Skeletal muscle tissue (tissue), 3 donors: ENCODE measurements at regions not wholly inside any gene's neighbourhood (a gene's known extent, or its start where the extent isn't known, plus 50 kb on each side); places are given as distances from the start of the nearest gene placed in this dataset.
"Not testable (repeated sequence)": the region's sequence is repeated elsewhere in the genome, so short reads cannot be mapped to it uniquely, and the experiment has no call there.

Experiments
- H3K27ac ChIP-seq: one replicate; pipeline ENCODE4 v1.7.0; 2013; ENCODE audit warnings: mild to moderate bottlenecking, low read depth, low read length, inconsistent platforms
- H3K27me3 ChIP-seq, 3 donors: one replicate each; pipeline ENCODE4 v1.7.0; 2013; ENCODE audit warnings: low read length in 3 of 3; ENCODE audit not compliant: control insufficient read depth in 3 of 3, insufficient read depth in 3 of 3
- H3K36me3 ChIP-seq, 3 donors: one replicate each; pipeline ENCODE4 v1.7.0; 2013; ENCODE audit warnings: low read length in 3 of 3; ENCODE audit not compliant: control insufficient read depth in 3 of 3, insufficient read depth in 3 of 3
- H3K4me1 ChIP-seq, 3 donors: one replicate each; pipeline ENCODE4 v1.7.0; 2013; ENCODE audit warnings: low read length in 3 of 3, mild to moderate bottlenecking in 3 of 3; ENCODE audit not compliant: control insufficient read depth in 3 of 3, insufficient read depth in 3 of 3
- H3K4me3 ChIP-seq, 3 donors: one replicate each; pipeline ENCODE4 v1.7.0; 2013; ENCODE audit warnings: low read length in 3 of 3
- H3K9ac ChIP-seq, 3 donors: one replicate each; pipeline ENCODE4 v1.7.0; 2013; ENCODE audit warnings: low read length in 3 of 3, mild to moderate bottlenecking in 3 of 3, moderate library complexity in 2 of 3, low read depth in 1 of 3
- H3K9me3 ChIP-seq, 3 donors: one replicate each; pipeline ENCODE4 v1.7.0; 2013; ENCODE audit warnings: low read length in 3 of 3; ENCODE audit not compliant: control insufficient read depth in 3 of 3
- donor health status: Osteomylitis.

- Histone ChIP-seq H3K27ac (no peak overlapping the region), H3K9me3 (no peaks in the 10 kb centered on the region), H3K27me3 (no peaks in the 10 kb centered on the region), H3K36me3 (no peaks in the 10 kb centered on the region), H3K9ac (no peak overlapping the region), H3K4me3 (no peak overlapping the region), H3K4me1 (peaks cover 0 to 7% (median 0%) of the 10 kb centered on the region in 3 donors)
These were observed 74.0 kb upstream of the ITGB1 start for GRCh38 chr10:33031815-33032653.

- H3K4me1 ChIP-seq: peaks cover 0 to 7% (median 6%) of the 10 kb centered on the region in 3 donors
- no peak overlapping the region for H3K27ac ChIP-seq
- no peaks in the 10 kb centered on the region for H3K27me3 ChIP-seq
- H3K9me3 ChIP-seq: no peaks in the 10 kb centered on the region
- no peaks in the 10 kb centered on the region for H3K36me3 ChIP-seq
- H3K9ac ChIP-seq: no peak overlapping the region
- no peak overlapping the region for H3K4me3 ChIP-seq
These were observed 73.1 kb upstream of the ITGB1 start for GRCh38 chr10:33031171-33031570.

GRCh38 chr10:33028515-33028914 is 70.5 kb upstream of the ITGB1 start:
- not testable (repeated sequence) for H3K9me3 ChIP-seq, H3K27ac ChIP-seq, H3K36me3 ChIP-seq, H3K4me3 ChIP-seq, H3K27me3 ChIP-seq, H3K9ac ChIP-seq, H3K4me1 ChIP-seq

- peaks cover 0 to 9% (median 0%) of the 10 kb centered on the region in 3 donors for H3K4me1 ChIP-seq
- peak overlapping the region; percentile 70 for H3K27ac ChIP-seq
- no peak overlapping the region for H3K9ac ChIP-seq
- no peaks in the 10 kb centered on the region for H3K27me3 ChIP-seq
- no peaks in the 10 kb centered on the region for H3K36me3 ChIP-seq
- H3K9me3 ChIP-seq: no peaks in the 10 kb centered on the region
- H3K4me3 ChIP-seq: no peak overlapping the region
These were observed 69.1 kb upstream of the ITGB1 start for GRCh38 chr10:33027088-33027487.

GRCh38 chr10:33026422-33026821 is 68.4 kb upstream of the ITGB1 start:
- H3K4me1 ChIP-seq: peaks cover 0 to 9% (median 0%) of the 10 kb centered on the region in 3 donors
- H3K9me3 ChIP-seq: no peaks in the 10 kb centered on the region
- no peaks in the 10 kb centered on the region for H3K36me3 ChIP-seq
- H3K27ac ChIP-seq: peak overlapping the region; percentile 70
- no peak overlapping the region for H3K9ac ChIP-seq
- H3K4me3 ChIP-seq: no peak overlapping the region
- no peaks in the 10 kb centered on the region for H3K27me3 ChIP-seq

- H3K4me1 ChIP-seq: peaks cover 0 to 9% (median 0%) of the 10 kb centered on the region in 3 donors
- no peaks in the 10 kb centered on the region for H3K36me3 ChIP-seq
- no peaks in the 10 kb centered on the region for H3K27me3 ChIP-seq
- H3K9ac ChIP-seq: no peak overlapping the region
- peak overlapping the region; percentile 70 for H3K27ac ChIP-seq
- no peak overlapping the region for H3K4me3 ChIP-seq
- no peaks in the 10 kb centered on the region for H3K9me3 ChIP-seq
These were observed 67.9 kb upstream of the ITGB1 start for GRCh38 chr10:33025910-33026309.

GRCh38 chr10:33025039-33025438 is 67.0 kb upstream of the ITGB1 start:
- no peaks in the 10 kb centered on the region for H3K9me3 ChIP-seq
- H3K36me3 ChIP-seq: no peaks in the 10 kb centered on the region
- H3K9ac ChIP-seq: no peak overlapping the region
- H3K4me1 ChIP-seq: peaks cover 0 to 9% (median 0%) of the 10 kb centered on the region in 3 donors
- no peak overlapping the region for H3K4me3 ChIP-seq
- no peaks in the 10 kb centered on the region for H3K27me3 ChIP-seq
- no peak overlapping the region for H3K27ac ChIP-seq

- Histone ChIP-seq H3K27me3 (no peaks in the 10 kb centered on the region), H3K9ac (no peak overlapping the region), H3K36me3 (no peaks in the 10 kb centered on the region), H3K9me3 (no peaks in the 10 kb centered on the region), H3K4me3 (no peak overlapping the region), H3K27ac (no peak overlapping the region), H3K4me1 (peaks cover 0 to 9% (median 0%) of the 10 kb centered on the region in 3 donors)
These were observed 64.7 kb upstream of the ITGB1 start for GRCh38 chr10:33022691-33023090.

- Histone ChIP-seq H3K27ac (no peak overlapping the region), H3K4me1 (peaks cover 0 to 9% (median 0%) of the 10 kb centered on the region in 3 donors), H3K27me3 (no peaks in the 10 kb centered on the region), H3K9ac (no peak overlapping the region), H3K9me3 (no peaks in the 10 kb centered on the region), H3K4me3 (no peak overlapping the region), H3K36me3 (no peaks in the 10 kb centered on the region)
These were observed 64.1 kb upstream of the ITGB1 start for GRCh38 chr10:33022090-33022489.

GRCh38 chr10:33016988-33017387 is 59.0 kb upstream of the ITGB1 start:
- Histone ChIP-seq H3K9me3 (no peaks in the 10 kb centered on the region), H3K27ac (no peak overlapping the region), H3K36me3 (no peaks in the 10 kb centered on the region), H3K9ac (no peak overlapping the region), H3K4me1 (no peaks in the 10 kb centered on the region), H3K27me3 (no peaks in the 10 kb centered on the region), H3K4me3 (no peak overlapping the region)
